GM18511 (cell line): ENCODE measurements at regions not wholly inside any gene's neighbourhood (a gene's known extent, or its start where the extent isn't known, plus 50 kb on each side); places are given as distances from the start of the nearest gene placed in this dataset.

Source experiments
- ATAC-seq: cut with Tn5 transposase; IDR thresholded peaks from one replicate; pipeline ENCODE4 v1.9.1; 2021; ENCODE audit warnings: mild to moderate bottlenecking, moderate library complexity; ENCODE audit not compliant: unreplicated experiment

GRCh38 chr2:117698287-117698686 is 116.2 kb upstream of the DDX18 start:
- ATAC-seq = no peak

- no peak for ATAC-seq
These were observed 115.7 kb upstream of the DDX18 start for GRCh38 chr2:117698819-117699218.

GRCh38 chr2:117700471-117700870 is 114.0 kb upstream of the DDX18 start:
- no peak for ATAC-seq

GRCh38 chr2:117701365-117701764 is 113.1 kb upstream of the DDX18 start:
- ATAC-seq = no peak

- peak; percentile 64 for ATAC-seq
These were observed 112.4 kb upstream of the DDX18 start for GRCh38 chr2:117702098-117702497.

- no peak for ATAC-seq
These were observed 110.6 kb upstream of the DDX18 start for GRCh38 chr2:117703858-117704257.

- ATAC-seq = no peak
These were observed 109.7 kb upstream of the DDX18 start for GRCh38 chr2:117704818-117705217.

GRCh38 chr2:117707874-117708273 is 106.6 kb upstream of the DDX18 start:
- ATAC-seq = no peak

- ATAC-seq = no peak
These were observed 101.8 kb upstream of the DDX18 start for GRCh38 chr2:117712684-117713083.

GRCh38 chr2:117714110-117714509 is 100.4 kb upstream of the DDX18 start:
- ATAC-seq = no peak

- ATAC-seq = no peak
These were observed 99.6 kb upstream of the DDX18 start for GRCh38 chr2:117714745-117715417.

- no peak for ATAC-seq
These were observed 98.0 kb upstream of the DDX18 start for GRCh38 chr2:117716505-117716904.

GRCh38 chr2:117717072-117717471 is 97.4 kb upstream of the DDX18 start:
- no peak for ATAC-seq

GRCh38 chr2:117718048-117718447 is 96.4 kb upstream of the DDX18 start:
- ATAC-seq = no peak

- no peak for ATAC-seq
These were observed 93.7 kb upstream of the DDX18 start for GRCh38 chr2:117720765-117721164.

GRCh38 chr2:117723483-117723882 is 91.0 kb upstream of the DDX18 start:
- ATAC-seq = no peak

GRCh38 chr2:117723888-117724434 is 90.5 kb upstream of the DDX18 start:
- no peak for ATAC-seq

GRCh38 chr2:117726747-117727146 is 87.7 kb upstream of the DDX18 start:
- ATAC-seq = no peak

GRCh38 chr2:117737846-117738245 is 76.6 kb upstream of the DDX18 start:
- ATAC-seq = no peak

GRCh38 chr2:117738991-117739839 is 75.3 kb upstream of the DDX18 start:
- ATAC-seq = no peak

GRCh38 chr2:117745537-117745936 is 69.0 kb upstream of the DDX18 start:
- no peak for ATAC-seq

- ATAC-seq = no peak
These were observed 58.7 kb upstream of the DDX18 start for GRCh38 chr2:117755768-117756167.
